NCI-H146 treated with DMSO at 0.1 percent for 48 hours (cell line): ENCODE measurements at regions not wholly inside any gene's neighbourhood (a gene's known extent, or its start where the extent isn't known, plus 50 kb on each side); places are given as distances from the start of the nearest gene placed in this dataset.

Experiments used
- DNase-seq: peaks from one replicate; lab custom pipeline; 2025; ENCODE audit not compliant: unreplicated experiment; lab: John Stamatoyannopoulos, UW

DNA sequence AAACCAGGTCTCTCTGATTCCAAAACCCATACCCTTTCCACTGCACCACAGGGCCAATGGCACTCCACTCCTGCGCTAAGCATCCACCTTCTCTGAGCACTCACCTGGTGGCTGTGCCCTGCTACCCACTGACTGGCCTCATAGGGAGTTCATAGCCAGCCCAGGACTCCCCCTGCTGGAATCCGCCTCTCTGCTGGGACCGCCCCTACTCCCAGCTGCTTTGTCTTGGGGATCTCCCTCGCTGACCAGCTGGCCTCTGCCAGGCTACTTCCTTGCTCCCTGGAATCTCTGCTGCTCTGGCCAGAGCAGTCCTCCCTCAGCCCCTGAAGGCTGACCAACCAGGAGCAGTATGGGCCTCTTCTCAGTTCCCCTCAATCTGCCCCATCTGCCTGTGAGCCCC is 129.7 kb downstream of the FAXC start:
- DNase-seq = peak; percentile 56

DNA sequence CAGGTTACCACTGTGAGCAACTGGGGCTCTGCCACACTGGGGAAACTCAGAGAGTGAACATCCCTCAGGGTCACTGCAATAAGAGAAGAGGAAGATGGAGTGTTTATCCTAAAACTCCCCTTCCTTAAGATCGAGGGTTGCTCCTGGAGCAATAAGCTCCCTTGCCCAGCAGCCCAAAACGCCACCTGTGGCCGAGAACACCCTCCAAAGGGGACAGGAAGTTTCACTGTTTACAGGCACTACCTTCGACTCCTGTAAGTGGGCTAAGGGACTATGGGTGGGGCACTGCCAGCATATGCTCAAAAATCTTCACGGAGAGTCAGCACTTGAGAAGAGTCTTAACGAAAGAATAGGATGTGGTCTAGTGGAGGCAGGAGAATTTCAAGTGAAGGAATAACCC is 132.5 kb downstream of the FAXC start:
- DNase-seq = no peak

DNA sequence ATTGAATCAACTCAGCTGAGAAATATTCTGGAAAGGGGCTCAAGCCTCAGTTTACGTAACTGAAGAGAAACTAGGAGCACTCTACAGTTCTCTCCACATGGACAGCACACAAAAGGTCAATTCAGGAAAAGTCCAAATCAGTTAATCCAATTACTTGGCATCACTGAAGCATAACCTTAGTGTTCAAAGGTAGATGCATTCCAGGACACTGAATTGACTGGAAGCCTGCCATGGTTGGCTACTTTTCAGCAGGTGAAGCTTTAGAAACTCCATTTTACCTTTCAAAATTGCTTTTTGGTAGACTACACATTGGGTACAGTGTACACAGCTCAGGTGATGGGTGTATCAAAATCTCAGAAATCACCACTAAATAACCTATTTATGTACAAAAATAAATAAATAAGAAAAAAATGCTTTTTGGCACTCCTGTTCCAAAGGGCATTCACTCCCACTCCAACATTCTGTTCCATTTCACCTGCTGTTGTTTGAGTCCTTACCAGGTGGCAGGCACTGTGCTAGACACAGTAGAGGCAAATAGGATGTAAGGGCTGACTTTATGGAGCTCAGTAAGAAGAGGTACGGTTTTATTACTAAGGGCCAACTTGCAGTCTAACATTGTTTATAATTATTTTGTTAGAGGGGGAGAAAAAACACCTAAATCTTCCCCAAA is 153.4 kb downstream of the FAXC start:
- DNase-seq = no peak

DNA sequence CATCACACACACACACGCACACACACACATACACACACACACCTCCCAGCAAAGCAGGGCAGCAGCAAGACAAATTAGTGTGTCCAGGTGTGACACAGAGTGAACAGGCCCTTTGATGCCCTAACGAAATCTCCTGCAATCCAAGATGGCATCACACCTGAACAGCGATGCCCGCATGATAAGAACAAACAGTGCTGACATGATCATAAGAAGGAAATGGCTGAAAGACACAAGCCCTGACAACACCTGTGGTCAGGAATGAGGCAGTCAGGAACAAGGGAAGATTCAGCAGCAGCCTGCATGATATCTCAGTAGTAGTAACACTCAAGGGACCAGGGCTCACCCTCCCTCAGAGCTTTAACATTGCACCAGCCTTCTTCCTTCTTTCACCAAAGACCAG is 156.9 kb downstream of the FAXC start:
- no peak for DNase-seq

DNA sequence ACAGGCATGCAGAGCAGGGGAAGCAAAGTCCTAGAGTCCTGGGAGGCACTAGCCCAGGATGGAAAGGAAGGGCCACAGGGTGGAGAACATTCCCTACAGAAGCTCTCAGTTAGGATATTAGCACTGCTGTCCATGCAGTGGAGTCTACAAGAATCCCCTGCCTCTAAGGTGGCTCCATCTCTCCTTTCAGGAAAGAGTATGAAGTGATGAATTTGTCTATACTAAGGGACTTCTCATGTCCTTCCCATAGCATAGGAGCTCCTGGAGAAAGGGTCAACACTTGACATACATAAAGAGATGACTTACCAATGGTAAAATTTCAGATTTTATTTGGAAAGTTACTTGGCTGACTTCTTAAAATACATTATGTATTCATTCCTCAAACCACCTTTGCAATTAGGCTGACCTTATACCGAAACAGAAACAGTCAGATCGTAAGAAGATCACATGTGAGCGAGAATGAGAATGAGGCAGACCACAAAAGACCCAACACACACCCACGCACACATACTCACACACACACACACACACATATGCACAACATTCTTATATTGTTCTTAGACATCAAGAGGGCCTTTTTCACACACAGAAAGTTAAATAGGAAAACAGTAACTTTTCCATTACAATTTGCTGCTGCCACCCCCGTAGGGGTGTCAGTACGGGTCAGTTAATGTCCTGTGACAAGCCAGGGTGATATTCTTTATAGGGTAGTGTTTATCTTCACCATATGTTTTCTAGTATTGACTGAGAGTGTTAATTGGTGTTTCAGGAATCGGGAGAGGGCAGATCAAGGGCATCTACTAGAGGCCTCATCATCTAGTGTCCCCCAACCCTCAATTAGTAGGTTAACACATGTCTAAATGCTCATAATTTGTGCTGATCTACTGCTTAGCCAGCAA is 159.4 kb downstream of the FAXC start:
- DNase-seq = no peak

DNA sequence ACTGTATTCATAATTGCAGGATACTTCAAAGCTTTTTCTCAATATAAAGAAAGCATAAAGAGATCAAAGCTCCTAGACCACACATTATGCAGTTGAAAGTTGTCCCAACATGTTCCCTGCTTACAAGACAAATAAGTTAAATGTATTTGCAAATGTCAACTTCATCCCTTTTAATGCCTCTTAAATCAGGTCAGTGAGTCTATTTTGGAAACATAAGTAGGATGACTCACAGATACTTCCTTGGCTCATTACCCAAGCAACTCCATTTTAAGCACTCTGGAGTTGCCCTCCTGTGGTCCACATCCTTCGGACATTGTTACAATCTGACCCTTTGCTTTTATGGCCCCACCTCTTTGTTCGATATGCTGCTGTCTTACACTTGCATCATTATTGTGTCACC is 162.0 kb downstream of the FAXC start:
- DNase-seq = no peak

DNA sequence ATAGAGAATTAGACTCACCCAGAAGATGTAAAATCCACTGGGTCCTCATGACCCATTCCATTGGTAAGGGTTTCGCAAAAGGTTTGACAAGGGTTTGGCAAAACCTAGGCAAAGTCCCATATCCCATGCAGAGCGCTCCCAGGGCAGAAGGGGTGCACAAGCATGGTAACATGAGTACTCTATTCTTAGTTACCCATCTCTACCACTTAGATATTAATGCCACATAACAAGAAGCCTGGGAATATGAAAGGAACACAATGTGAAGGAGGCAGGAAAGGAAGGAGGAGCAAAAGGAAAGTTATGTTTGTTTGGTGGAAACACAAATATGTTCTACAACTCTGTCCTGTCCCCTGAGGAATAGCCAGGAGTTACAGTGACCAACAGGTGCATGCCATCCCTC is 163.1 kb downstream of the FAXC start:
- DNase-seq = no peak

DNA sequence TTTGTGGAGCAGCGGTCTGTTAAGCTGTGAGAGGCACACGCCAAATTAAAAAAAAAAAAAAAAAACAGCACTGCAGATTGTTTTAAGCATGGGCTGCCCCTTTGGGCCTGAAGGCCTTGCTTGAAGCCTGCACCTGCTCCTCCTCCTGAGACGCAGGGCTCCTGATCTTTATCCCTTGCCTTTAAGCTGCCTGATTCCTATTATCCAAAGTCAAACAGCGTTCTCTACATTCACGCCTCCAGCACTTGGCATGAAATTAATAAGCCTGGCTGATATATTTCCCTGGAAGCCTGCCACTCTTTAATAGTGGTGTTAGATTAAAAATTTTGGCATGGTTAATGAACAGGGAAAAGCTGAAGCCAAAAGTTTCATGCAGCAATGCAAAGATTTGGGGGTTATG is 163.9 kb downstream of the FAXC start:
- DNase-seq = peak; percentile 30

DNA sequence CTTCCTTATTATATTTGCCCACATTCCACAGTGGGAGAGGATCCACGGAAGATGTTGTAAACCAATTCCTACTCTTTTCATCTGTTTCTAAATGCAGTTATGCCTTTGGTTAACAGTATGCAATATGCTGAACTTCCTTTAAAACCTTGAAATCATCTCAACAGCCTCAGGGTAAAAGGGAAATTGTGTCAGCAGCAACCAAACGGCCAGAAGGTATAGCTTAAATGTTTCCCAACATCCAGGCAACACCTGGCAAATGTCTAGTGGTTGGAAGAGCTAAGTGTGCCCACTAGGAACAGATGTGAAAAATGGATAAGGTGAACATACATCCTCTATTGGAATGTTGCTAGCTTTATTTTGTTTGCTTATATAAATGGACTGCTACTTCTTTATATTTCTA is 164.8 kb downstream of the FAXC start:
- DNase-seq = no peak

DNA sequence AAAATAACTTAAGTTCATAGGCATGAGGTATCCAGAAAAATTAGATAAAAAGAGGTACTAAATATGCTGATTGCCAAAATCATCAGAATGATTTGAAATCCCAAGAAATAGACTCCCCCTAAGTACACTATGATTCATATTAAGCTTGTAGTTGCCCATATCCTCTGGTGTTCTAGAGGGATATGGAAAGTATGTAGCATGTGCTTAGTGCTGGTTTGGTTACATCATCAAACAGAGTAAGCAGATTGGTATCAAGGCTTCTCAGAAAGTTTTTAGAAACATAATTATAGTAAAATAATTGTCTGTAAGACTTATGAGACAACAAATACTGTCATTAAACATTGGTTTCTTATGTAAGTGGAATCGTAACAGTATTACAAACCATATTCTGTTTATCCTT is 166.4 kb downstream of the FAXC start:
- no peak for DNase-seq

DNA sequence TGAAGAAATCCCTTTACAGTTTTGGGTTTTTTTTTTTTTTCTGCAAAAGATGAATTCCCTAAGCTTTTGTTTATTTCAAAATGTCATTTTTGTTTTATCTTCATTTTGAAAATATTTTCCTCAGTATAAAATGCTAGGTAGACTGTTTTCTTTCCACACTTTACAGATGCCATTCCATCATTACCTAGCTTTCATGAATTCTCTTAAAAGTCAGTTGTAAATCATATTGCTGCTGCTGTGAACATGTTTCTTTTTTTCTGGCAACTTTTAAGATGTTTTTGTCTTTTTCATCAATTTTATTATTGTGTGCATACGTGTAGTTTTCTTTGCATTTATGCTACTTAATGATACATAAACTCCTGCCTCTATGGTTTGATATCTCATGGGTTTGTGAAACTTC is 168.3 kb downstream of the FAXC start:
- no peak for DNase-seq

DNA sequence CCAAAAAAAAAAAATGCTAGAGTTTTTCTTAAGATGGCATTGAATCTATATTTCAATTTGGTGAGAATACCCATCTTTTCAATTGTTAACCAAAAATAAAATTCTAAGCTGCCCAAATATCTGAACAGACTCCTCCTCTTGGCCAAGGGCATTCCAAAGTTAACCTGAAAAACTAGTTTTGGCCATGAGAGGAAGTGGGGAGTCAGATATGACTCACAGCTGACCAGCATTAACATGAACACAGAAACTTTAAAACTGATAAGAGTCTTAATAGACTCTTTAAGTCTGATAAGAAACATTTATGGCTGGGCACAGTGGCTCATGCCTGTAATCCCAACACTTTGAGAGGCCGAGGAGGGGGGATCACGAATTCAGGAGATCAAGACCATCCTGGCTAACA is 171.3 kb downstream of the FAXC start:
- DNase-seq = no peak

DNA sequence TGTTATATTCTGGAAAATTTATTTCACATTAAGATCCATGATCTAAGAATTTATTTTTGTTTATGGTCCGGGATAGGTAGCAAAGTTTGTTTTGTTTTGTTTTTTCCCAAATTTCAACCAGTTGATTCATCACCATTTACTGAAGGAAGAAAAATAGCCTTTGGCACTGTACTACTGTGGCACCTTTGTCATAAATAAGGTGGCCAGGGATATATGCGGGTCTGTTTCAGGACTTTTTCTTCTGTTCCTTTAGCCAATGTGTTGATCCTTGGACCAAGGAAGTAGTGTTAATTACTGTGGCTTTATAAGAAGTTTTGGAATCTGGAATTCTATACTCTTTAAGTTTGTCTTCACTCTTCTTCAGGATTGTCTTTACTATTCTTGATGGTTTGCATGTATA is 171.7 kb downstream of the FAXC start:
- no peak for DNase-seq

DNA sequence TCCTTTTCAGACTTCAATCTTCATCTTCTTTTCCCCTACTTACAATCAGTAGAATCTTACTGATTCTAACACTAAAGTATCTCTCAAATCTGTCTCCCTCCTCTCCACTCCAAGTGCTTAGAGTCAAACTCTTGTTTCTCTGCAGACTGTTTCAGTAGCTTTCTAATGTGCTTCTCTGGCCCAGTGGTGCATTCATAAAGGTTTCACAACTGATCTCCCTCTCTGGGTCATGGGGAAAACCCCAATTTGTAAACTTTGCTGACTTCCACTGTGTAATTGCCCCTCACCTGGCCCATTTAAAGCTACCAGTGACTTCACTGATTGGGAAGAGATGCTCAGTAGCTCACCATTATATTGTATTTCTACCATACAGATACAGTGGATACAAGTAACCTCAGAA is 183.6 kb downstream of the FAXC start:
- no peak for DNase-seq

DNA sequence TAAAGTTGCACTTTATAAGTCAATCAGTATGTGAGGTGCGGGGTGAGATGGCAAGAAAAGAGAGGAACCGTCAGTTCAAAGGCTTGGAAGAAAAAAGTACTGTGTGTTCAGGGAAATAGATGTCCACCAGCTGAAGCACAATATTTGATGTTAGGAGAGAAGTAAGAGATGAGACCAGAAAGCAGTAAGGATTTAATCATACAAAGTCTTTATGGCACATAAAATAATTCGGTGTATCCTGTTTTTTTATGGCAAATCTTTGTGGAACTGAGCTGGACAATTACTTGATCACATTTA is 197.2 kb downstream of the FAXC start:
- no peak for DNase-seq

DNA sequence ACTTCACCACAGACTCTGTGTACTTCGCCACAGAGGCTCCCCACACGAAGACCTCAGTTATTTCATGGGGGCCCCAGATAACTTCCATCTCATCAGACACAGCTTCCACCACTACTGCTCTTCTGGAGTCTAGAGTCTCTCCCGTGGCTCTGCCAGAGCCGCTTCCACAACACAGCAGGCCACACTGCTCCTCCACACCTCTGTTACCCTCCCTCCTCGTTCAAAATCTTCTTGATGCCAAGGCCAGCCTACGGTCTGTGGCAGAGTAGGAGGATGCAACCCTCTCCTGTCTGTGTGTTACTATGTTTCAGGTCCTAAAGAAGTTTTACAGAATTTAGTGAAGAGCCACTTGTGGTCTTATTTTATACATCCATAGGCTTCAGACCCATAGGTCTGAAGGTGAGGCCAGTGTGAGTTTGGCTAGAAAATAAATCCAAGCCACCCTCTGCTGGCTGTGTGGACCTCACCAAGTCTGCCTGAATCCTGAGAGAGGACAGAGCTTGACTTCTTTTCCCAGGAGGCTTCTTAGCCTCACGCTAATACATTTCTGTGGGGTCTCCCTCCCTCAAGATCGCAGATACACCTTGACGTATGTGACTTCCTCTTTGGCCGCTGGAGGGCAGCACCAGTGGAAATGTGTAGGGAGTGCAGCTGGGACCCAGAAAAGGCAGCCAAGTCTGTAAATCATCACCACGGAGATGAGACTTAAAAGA is 197.7 kb downstream of the FAXC start:
- peak; percentile 12 for DNase-seq

DNA sequence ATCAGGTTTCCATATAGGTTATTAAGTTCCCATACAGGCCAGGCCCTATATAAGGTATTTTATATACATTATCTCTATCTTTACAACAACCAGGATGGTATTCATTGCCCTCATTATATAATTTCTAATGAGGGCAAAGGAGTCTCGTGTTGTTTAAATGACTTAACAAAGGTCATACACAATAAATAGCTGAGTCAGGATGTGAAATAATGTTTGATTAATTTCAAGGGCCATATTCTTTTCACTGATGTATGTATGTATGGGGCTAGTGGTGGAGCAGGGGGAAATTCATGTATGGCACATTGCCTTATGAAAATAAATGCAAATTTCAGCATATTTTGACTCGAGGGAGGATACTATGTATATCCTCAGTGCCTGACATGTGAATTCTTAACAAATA is 200.7 kb downstream of the FAXC start:
- no peak for DNase-seq

DNA sequence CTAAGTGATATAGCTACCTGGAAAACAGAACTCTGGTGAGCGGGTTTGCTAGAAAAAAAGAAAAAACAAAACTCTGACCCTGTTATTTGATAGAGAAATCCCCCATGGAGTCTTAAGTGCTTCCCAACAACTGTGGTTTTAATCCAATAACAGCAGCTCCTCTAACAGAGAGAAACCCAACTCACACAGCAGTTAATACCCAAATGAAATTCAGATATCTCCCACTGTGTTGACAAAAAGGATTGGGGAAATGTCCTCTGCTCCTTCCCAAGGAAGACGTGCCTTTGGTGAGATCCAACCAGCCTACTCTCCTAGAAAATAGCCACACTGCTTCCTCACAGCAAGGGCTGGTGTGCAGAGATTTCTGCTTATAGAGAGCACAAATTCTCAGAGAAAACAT is 200.4 kb upstream of the FBXL4 start:
- DNase-seq = no peak

DNA sequence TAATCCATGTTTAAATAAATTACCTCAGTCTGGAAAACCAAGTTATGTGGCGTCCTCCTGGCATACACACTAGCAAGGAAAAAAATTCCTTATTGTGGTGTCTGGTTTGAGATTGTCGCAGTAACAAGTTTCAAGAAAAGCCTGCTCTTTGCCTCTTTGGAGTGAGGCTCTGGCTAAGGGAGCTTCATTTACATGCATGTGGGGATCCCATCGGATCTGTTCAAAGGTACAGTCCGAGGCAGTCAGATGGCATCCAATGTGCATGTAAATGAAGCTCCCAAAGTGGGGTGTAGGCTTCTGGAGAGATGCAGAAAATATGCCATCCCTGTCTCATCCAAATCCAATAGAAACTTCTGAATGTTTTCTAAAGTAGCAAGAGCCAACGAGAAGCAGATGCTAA is 199.5 kb upstream of the FBXL4 start:
- no peak for DNase-seq

DNA sequence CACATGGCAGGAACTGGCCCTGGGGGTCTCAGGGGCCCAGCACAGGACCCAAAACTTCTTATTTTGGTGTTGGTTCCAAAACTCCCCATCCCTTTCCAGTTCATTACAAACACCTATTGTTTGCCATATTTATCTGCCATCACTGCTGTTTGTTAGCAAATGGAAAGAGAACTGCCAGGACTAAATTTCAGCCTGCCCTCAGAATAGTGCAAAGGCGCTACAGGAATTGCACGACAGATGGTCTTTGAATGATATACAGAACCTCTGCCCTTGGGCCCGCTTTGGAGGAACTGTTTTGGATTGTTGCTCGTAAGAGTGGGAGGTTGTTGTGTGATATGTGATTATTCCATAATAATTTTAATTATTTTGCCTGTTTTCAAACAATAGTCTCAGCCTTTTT is 199.0 kb upstream of the FBXL4 start:
- DNase-seq = no peak

DNA sequence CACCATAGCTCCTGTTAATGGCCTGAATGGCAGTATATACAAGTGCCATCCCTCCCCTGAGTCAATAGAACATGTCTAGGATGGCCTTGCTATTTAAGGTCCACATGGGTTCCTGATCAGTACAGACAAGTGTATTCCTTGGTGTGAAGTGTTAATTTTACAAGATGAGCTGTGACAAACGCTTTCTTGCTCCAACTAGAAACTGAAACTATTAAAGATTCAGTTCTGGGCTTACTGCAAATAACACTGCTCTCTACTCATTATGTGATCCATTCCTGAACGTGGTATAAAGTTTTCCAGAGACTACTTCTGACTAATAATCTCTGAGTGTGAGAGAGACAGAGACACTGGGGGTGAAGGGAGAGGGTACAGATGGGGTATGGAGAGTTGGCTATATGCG is 198.0 kb upstream of the FBXL4 start:
- DNase-seq = no peak

DNA sequence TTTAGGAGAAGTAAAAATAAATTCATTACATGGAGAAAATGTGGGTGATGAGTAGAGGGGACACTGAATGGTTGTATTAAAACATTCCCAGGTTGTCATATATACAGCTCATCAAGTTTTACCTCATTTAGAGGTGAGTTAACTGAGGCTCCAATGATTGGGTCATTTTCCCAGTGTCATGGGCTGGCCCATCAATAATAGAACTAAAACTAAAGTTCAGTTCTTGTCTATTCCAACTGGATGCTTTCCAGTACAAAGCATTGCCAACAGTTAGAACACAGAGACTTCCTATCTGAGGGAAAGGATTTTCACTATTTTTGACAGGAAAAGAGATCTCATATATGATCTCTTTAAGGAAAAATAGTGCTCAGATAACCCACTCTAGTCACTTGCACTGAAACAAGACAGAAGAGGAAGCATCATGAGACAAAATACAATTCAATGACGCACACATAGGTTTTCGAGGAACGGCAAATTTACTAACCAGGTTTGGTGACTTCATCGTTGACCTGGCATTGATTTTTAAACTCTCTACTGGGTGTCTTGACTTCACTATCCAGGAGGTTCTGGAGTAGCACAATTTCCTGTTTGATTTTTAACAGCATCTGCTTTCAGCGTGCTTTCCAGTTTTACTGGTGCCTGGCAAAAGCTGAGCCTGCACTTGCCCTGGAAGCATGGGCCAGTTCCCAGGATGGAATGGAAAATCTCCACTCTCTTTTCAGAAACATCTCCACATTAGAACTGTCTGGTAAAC is 195.5 kb upstream of the FBXL4 start:
- no peak for DNase-seq
